ENCODE measurements at regions not wholly inside any gene's neighbourhood (a gene's known extent, or its start where the extent isn't known, plus 50 kb on each side); places are given as distances from the start of the nearest gene placed in this dataset.

- Histone ChIP-seq H2AFZ (ENCODE audit: low read length) (no peak overlapping the region), H3K4me1 (ENCODE audit: insufficient read depth, low read length, severe bottlenecking) (no peaks in the 10 kb centered on the region), H3K9me2 (ENCODE audit: low read depth, low read length) (no peaks in the 10 kb centered on the region), H3K27me3 (ENCODE audit: insufficient read depth, low read length) (no peaks in the 10 kb centered on the region), H3K27ac (ENCODE audit: low read depth, low read length, poor library complexity, severe bottlenecking) (no peak overlapping the region), H3K4me2 (ENCODE audit: low read length) (no peak overlapping the region), H3K9ac (ENCODE audit: low read length) (no peak overlapping the region), H3F3A (ENCODE audit: insufficient read depth, low read length) (no peaks in the 10 kb centered on the region), H3K79me2 (ENCODE audit: insufficient read depth, low read length) (no peaks in the 10 kb centered on the region), H4K20me1 (ENCODE audit: insufficient read depth, low read length) (no peaks in the 10 kb centered on the region), H3K36me3 (ENCODE audit: insufficient read depth, low read length) (no peaks in the 10 kb centered on the region), H3K9me3 (ENCODE audit: low read length) (no peaks in the 10 kb centered on the region), H3K4me3 (ENCODE audit: low read depth, low read length, poor library complexity, severe bottlenecking) (no peak overlapping the region)
- no peak for TF ChIP-seq CTCF (IDR thresholded peaks at IDR 0.05; ENCODE audit: low read length)
- TF ChIP-seq EZH2 (IDR thresholded peaks at IDR 0.05; ENCODE audit: borderline replicate concordance, low read length), result no peak
These were observed 141.4 kb upstream of the KCNJ6 start for GRCh38 chr21:38057626-38058025.

GRCh38 chr21:38060533-38060932 lies 144.3 kb upstream of the KCNJ6 start:
- Histone ChIP-seq H3K79me2 (ENCODE audit: insufficient read depth, low read length) (no peaks in the 10 kb centered on the region), H3K36me3 (ENCODE audit: insufficient read depth, low read length) (no peaks in the 10 kb centered on the region), H3K27me3 (ENCODE audit: insufficient read depth, low read length) (no peaks in the 10 kb centered on the region), H3K9ac (ENCODE audit: low read length) (no peak overlapping the region), H3K27ac (ENCODE audit: low read depth, low read length, poor library complexity, severe bottlenecking) (no peak overlapping the region), H3K4me3 (ENCODE audit: low read depth, low read length, poor library complexity, severe bottlenecking) (no peak overlapping the region), H2AFZ (ENCODE audit: low read length) (no peak overlapping the region), H3K9me3 (ENCODE audit: low read length) (no peaks in the 10 kb centered on the region), H4K20me1 (ENCODE audit: insufficient read depth, low read length) (no peaks in the 10 kb centered on the region), H3K9me2 (ENCODE audit: low read depth, low read length) (no peaks in the 10 kb centered on the region), H3K4me1 (ENCODE audit: insufficient read depth, low read length, severe bottlenecking) (no peaks in the 10 kb centered on the region), H3K4me2 (ENCODE audit: low read length) (no peak overlapping the region), H3F3A (ENCODE audit: insufficient read depth, low read length) (no peaks in the 10 kb centered on the region)
- TF ChIP-seq CTCF (IDR thresholded peaks at IDR 0.05; ENCODE audit: low read length) (no peak), EZH2 (IDR thresholded peaks at IDR 0.05; ENCODE audit: borderline replicate concordance, low read length) (no peak)

- Histone ChIP-seq H3K9me3 (ENCODE audit: low read length) (no peaks in the 10 kb centered on the region), H3F3A (ENCODE audit: insufficient read depth, low read length) (no peaks in the 10 kb centered on the region), H3K4me3 (ENCODE audit: low read depth, low read length, poor library complexity, severe bottlenecking) (no peak overlapping the region), H3K79me2 (ENCODE audit: insufficient read depth, low read length) (no peaks in the 10 kb centered on the region), H3K9ac (ENCODE audit: low read length) (no peak overlapping the region), H3K36me3 (ENCODE audit: insufficient read depth, low read length) (no peaks in the 10 kb centered on the region), H3K27me3 (ENCODE audit: insufficient read depth, low read length) (no peaks in the 10 kb centered on the region), H3K9me2 (ENCODE audit: low read depth, low read length) (no peaks in the 10 kb centered on the region), H2AFZ (ENCODE audit: low read length) (no peak overlapping the region), H3K4me1 (ENCODE audit: insufficient read depth, low read length, severe bottlenecking) (no peaks in the 10 kb centered on the region), H3K27ac (ENCODE audit: low read depth, low read length, poor library complexity, severe bottlenecking) (no peak overlapping the region), H4K20me1 (ENCODE audit: insufficient read depth, low read length) (no peaks in the 10 kb centered on the region), H3K4me2 (ENCODE audit: low read length) (no peak overlapping the region)
- TF ChIP-seq CTCF (IDR thresholded peaks at IDR 0.05; ENCODE audit: low read length) (no peak), EZH2 (IDR thresholded peaks at IDR 0.05; ENCODE audit: borderline replicate concordance, low read length) (no peak)
These were observed 151.0 kb upstream of the KCNJ6 start for GRCh38 chr21:38067086-38067739.

All from OCI-LY1 (cell line).